Upper lobe of left lung (tissue), 6 donors: ENCODE measurements at regions not wholly inside any gene's neighbourhood (a gene's known extent, or its start where the extent isn't known, plus 50 kb on each side); places are given as distances from the start of the nearest gene placed in this dataset.

ENCODE experiments used
- ATAC-seq, 2 donors: fragments of 200-7000 bp; cut with Tn5 transposase; one replicate each; pipeline ENCODE4 v1.9.1; 2022; ENCODE audit warnings: mild to moderate bottlenecking in 2 of 2, moderate library complexity in 2 of 2; ENCODE audit not compliant: low FRiP score in 2 of 2
- DNase-seq, 2 donors: peaks; one replicate each; pipeline ENCODE4 v3.0.0-alpha.2; 2019 to 2020
- H3K27ac ChIP-seq, 4 donors: fragments of 200-600 bp; sonication (generic); one replicate each; pipeline ENCODE4 v1.5.1; 2016 to 2019
- H3K27me3 ChIP-seq, 4 donors: fragments of 200-600 bp; sonication (generic); one replicate each; pipeline ENCODE4 v1.5.1; 2017 to 2019
- H3K36me3 ChIP-seq, 4 donors: fragments of 200-600 bp; sonication (generic); one replicate each; pipeline ENCODE4 v1.5.1; 2016 to 2019
- H3K4me1 ChIP-seq, 4 donors: fragments of 200-600 bp; sonication (generic); one replicate each; pipeline ENCODE4 v1.5.1; 2018 to 2019
- H3K4me3 ChIP-seq, 4 donors: fragments of 200-600 bp; sonication (generic); one replicate each; pipeline ENCODE4 v1.5.1; 2017 to 2019; ENCODE audit warnings: mild to moderate bottlenecking in 2 of 4, moderate library complexity in 1 of 4
- H3K9me3 ChIP-seq, 4 donors: fragments of 200-600 bp; sonication (generic); one replicate each; pipeline ENCODE4 v1.5.1; 2018 to 2019
- EP300 ChIP-seq, 4 donors: sonication (generic); formaldehyde crosslinking; IDR thresholded peaks; one replicate each; pipeline ENCODE4 v1.5.1; 2017; ENCODE audit warnings: antibody characterized with exemption in 4 of 4, control low read depth in 2 of 4
- POLR2A ChIP-seq, 4 donors: fragments of 450-650 bp; IDR thresholded peaks; one replicate each; pipeline ENCODE4 v1.5.1; 2016 to 2017; ENCODE audit warnings: antibody characterized with exemption in 4 of 4, mild to moderate bottlenecking in 2 of 4
- POLR2AphosphoS5 ChIP-seq, 2 donors: sonication (generic); formaldehyde crosslinking; IDR thresholded peaks; one replicate each; pipeline ENCODE4 v1.5.1; 2017; ENCODE audit warnings: antibody characterized with exemption in 2 of 2
- WGBS, 2 donors: methylation state at CpG; one replicate each; pipeline ENCODE4 v1.1.5; 2017 to 2018; 5-methylcytosine and 5-hydroxymethylcytosine counted together
- TF ChIP-seq, protein P1 (sequence below), 6 experiments: fragments of 450-650 bp in 4 of 6; fragments of 200-600 bp in 2 of 6; sonication (generic) in 2 of 6; IDR thresholded peaks; one replicate each; pipeline ENCODE4 v1.5.1; 2016 to 2019; ENCODE audit warnings: antibody characterized with exemption in 6 of 6
- donor health status: DM: no; HTN: no; CAD: no; lungs with moderate emphysema.
- donor health status: DM: no; HTN: yes; CAD: no; lungs with severe emphysema.

DNA sequence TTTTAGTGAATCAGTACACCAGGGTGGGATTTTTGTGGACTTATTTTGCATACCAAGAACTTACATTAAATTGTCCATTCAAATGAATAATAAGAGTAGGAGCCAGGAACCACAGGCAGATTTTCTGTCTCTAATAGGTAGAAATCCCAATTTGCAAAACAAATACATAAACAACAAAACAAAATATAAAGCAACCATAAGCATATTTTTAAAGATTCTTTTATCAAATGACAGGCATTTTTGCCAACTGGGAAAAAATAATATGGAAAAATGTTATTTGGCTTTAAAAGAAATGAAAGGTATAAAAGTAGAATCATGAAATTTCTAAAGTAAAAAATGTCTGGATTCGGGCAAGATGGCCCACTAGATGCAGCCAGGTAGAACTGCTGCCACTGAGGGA lies 71.2 kb upstream of the PDE7B start:
- no peaks in the 10 kb centered on the region for H3K27me3 ChIP-seq
- TF ChIP-seq EP300 (IDR thresholded peaks at IDR 0.05) (no peak), POLR2A (IDR thresholded peaks at IDR 0.05) (no peak), POLR2AphosphoS5 (IDR thresholded peaks at IDR 0.05) (no peak)
- TF ChIP-seq, protein P1, sequence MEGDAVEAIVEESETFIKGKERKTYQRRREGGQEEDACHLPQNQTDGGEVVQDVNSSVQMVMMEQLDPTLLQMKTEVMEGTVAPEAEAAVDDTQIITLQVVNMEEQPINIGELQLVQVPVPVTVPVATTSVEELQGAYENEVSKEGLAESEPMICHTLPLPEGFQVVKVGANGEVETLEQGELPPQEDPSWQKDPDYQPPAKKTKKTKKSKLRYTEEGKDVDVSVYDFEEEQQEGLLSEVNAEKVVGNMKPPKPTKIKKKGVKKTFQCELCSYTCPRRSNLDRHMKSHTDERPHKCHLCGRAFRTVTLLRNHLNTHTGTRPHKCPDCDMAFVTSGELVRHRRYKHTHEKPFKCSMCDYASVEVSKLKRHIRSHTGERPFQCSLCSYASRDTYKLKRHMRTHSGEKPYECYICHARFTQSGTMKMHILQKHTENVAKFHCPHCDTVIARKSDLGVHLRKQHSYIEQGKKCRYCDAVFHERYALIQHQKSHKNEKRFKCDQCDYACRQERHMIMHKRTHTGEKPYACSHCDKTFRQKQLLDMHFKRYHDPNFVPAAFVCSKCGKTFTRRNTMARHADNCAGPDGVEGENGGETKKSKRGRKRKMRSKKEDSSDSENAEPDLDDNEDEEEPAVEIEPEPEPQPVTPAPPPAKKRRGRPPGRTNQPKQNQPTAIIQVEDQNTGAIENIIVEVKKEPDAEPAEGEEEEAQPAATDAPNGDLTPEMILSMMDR (IDR thresholded peaks at IDR 0.05) = no peak
- H3K27ac ChIP-seq = no peak overlapping the region
- no peaks in the 10 kb centered on the region for H3K9me3 ChIP-seq
- no peak for ATAC-seq
- DNase-seq = no peak
- no peaks in the 10 kb centered on the region for H3K4me1 ChIP-seq
- H3K4me3 ChIP-seq = no peak overlapping the region
- H3K36me3 ChIP-seq = no peaks in the 10 kb centered on the region
- 79 to 83% methylated on average over 1 of the region's 1 CpG for WGBS, 2 donors

DNA sequence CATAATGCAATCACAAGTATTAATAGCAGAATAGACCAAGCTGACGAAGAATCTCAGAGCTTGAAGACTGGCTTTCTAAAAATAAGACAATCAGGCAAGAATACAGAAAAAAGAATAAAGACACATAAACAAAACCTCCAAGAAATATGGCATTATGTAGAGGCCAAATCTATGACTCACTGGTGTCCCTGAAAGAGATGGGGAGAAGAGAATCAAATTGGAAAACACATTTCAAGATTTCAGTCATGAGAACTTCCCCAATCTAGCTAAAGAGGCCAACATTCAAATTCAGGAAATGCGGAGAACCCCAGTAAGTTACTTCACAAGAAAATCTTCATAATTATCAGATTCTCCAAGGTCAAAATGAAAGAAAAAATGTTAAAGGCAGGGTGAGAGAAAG lies 69.0 kb upstream of the PDE7B start:
- TF ChIP-seq, protein P1 (IDR thresholded peaks at IDR 0.05) = no peak
- TF ChIP-seq POLR2A (IDR thresholded peaks at IDR 0.05) (no peak), EP300 (IDR thresholded peaks at IDR 0.05) (no peak), POLR2AphosphoS5 (IDR thresholded peaks at IDR 0.05) (no peak)
- DNase-seq = no peak
- Histone ChIP-seq H3K27me3 (no peaks in the 10 kb centered on the region), H3K9me3 (no peaks in the 10 kb centered on the region), H3K27ac (no peak overlapping the region), H3K4me1 (no peaks in the 10 kb centered on the region), H3K36me3 (no peaks in the 10 kb centered on the region), H3K4me3 (no peak overlapping the region)
- WGBS, 2 donors = 91 to 92% methylated on average over 2 of the region's 2 CpGs
- no peak for ATAC-seq

DNA sequence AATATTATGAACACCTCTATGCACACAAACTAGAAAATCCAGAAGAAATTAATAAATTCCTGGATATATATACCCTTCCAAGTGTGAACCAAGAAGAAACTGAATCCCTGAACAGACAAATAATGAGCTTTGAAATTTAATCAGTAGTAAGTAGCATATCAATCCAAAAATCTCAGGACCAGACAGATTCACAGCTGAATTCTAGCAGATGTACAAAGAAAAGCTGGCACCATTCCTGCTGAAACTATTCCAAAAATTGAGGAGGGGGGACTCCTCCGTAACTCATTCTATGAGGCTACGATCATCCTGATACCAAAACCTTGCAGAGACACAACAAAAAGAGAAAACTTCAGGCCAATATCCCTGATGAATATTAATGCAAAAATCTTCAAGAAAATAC lies 67.0 kb upstream of the PDE7B start:
- H3K27me3 ChIP-seq = no peaks in the 10 kb centered on the region
- H3K4me3 ChIP-seq = no peak overlapping the region
- no peaks in the 10 kb centered on the region for H3K36me3 ChIP-seq
- no peaks in the 10 kb centered on the region for H3K9me3 ChIP-seq
- H3K27ac ChIP-seq = no peak overlapping the region
- DNase-seq = no peak
- no peaks in the 10 kb centered on the region for H3K4me1 ChIP-seq
- 87 to 90% methylated on average over 2 of the region's 2 CpGs for WGBS, 2 donors
- no peak for ATAC-seq
- TF ChIP-seq POLR2A (IDR thresholded peaks at IDR 0.05) (no peak), EP300 (IDR thresholded peaks at IDR 0.05) (no peak), POLR2AphosphoS5 (IDR thresholded peaks at IDR 0.05) (no peak)
- TF ChIP-seq, protein P1 (IDR thresholded peaks at IDR 0.05) = no peak

DNA sequence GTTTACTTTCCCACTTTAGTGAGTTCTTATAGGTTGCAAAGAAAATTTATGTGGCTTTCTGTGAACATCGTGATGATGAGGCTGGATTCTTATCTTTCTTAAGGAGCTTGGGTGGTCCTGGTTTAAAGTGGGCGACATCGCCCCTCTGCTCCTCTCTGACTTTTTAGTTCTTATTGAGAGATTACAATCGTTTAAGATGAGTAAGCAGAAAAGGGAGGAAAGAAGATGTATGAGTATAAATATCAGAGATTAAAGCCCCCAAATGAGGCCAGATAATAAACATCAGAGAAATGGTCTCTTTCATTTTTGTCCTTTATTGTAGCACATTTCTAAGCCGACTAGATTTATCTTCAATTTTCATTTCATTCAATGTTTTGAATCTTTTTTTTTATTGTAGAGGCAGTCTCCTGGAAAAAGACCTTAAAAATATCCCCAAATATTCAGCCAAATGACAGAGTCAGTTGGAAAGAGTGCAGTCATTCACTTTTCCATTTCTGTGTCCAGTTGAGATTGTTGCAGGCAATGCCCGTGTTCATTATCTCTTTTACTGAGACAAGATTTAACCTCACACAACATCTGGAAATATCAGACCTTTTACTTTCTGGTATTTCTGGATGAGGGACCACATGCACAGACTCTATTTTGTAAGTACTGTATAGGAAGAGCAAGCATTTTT lies 62.0 kb upstream of the PDE7B start:
- Histone ChIP-seq H3K36me3 (no peaks in the 10 kb centered on the region), H3K9me3 (no peaks in the 10 kb centered on the region), H3K27ac (no peak overlapping the region), H3K4me1 (no peaks in the 10 kb centered on the region), H3K4me3 (no peak overlapping the region), H3K27me3 (no peaks in the 10 kb centered on the region)
- TF ChIP-seq, protein P1 (IDR thresholded peaks at IDR 0.05) = no peak
- TF ChIP-seq POLR2A (IDR thresholded peaks at IDR 0.05) = no peak
- no peak for TF ChIP-seq POLR2AphosphoS5 (IDR thresholded peaks at IDR 0.05)
- TF ChIP-seq EP300 (IDR thresholded peaks at IDR 0.05) = no peak
- DNase-seq = no peak
- ATAC-seq = no peak
- 60 to 70% methylated on average over 6 of the region's 6 CpGs for WGBS, 2 donors

DNA sequence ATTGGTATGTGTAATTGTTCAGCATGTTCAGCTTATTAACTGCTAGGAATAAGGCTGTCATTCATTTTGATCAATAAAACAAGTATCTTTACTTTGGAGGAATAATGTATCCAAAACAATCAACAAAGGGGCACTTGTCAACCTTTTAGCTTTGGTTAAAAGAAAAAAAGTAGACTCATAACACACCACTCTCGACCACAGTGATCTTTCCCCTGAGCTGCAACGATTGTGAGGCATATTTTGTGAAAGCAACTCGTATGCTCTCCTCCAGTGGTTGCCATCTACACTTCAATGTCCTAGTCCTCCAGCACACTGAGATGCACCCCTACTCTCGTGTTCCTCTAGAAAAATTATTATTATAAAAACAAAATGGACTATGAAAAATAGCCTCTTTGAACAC lies 60.1 kb upstream of the PDE7B start:
- no peak for TF ChIP-seq POLR2A (IDR thresholded peaks at IDR 0.05)
- no peak for TF ChIP-seq EP300 (IDR thresholded peaks at IDR 0.05)
- TF ChIP-seq POLR2AphosphoS5 (IDR thresholded peaks at IDR 0.05) = no peak
- TF ChIP-seq, protein P1 (IDR thresholded peaks at IDR 0.05) = no peak
- H3K9me3 ChIP-seq = no peaks in the 10 kb centered on the region
- 66 to 75% methylated on average over 4 of the region's 4 CpGs for WGBS, 2 donors
- H3K36me3 ChIP-seq = no peaks in the 10 kb centered on the region
- H3K4me1 ChIP-seq = no peaks in the 10 kb centered on the region
- no peak for DNase-seq
- no peak overlapping the region for H3K27ac ChIP-seq
- H3K4me3 ChIP-seq = no peak overlapping the region
- no peaks in the 10 kb centered on the region for H3K27me3 ChIP-seq
- no peak for ATAC-seq
